HL-60 (cell line): ENCODE measurements at regions not wholly inside any gene's neighbourhood (a gene's known extent, or its start where the extent isn't known, plus 50 kb on each side); places are given as distances from the start of the nearest gene placed in this dataset.
"Not testable (repeated sequence)": the region's sequence is repeated elsewhere in the genome, so short reads cannot be mapped to it uniquely, and the experiment has no call there.

Source experiments
- GABPA ChIP-seq: IDR thresholded peaks from 2 replicates; pipeline ENCODE4 v1.6.1; 2012; ENCODE audit warnings: low read depth
- POLR2AphosphoS5 ChIP-seq: IDR thresholded peaks from 2 replicates; pipeline ENCODE4 v1.6.1; 2012; ENCODE audit warnings: low read depth
- SPI1 ChIP-seq: IDR thresholded peaks from 2 replicates; pipeline ENCODE4 v1.6.1; 2012; ENCODE audit warnings: low read depth, mild to moderate bottlenecking, borderline replicate concordance
- TF ChIP-seq, protein P1 (sequence below): IDR thresholded peaks from one replicate; pipeline ENCODE4 v1.5.1; 2011; ENCODE audit warnings: low read length, control low read depth, inconsistent platforms; ENCODE audit not compliant: insufficient read depth
- TF ChIP-seq, protein P2 (sequence below): IDR thresholded peaks from 2 replicates; pipeline ENCODE4 v1.6.1; 2012; ENCODE audit warnings: low read depth; ENCODE audit not compliant: insufficient replicate concordance

DNA sequence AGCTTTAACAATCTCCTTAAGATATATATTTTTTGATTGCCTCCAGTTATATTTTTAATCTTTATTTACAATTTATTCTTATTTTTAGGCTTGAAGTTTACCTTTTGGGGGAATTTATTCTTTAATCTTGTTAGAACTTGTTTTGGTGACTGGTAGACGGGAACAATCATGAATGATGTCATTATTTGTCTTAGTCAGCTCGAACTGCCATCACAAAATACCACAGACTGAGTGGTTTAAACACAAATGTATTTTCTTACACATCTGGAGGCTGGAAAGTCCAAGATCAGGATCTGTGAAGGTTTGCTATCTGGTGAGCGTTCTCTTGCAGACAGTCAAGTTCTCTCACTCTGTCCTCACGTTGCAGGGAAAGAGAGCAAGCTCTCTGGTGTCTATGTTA lies 639.5 kb upstream of the SEMA6D start:
- TF ChIP-seq SPI1, GABPA, POLR2AphosphoS5: not testable (repeated sequence)
- TF ChIP-seq, protein P1, sequence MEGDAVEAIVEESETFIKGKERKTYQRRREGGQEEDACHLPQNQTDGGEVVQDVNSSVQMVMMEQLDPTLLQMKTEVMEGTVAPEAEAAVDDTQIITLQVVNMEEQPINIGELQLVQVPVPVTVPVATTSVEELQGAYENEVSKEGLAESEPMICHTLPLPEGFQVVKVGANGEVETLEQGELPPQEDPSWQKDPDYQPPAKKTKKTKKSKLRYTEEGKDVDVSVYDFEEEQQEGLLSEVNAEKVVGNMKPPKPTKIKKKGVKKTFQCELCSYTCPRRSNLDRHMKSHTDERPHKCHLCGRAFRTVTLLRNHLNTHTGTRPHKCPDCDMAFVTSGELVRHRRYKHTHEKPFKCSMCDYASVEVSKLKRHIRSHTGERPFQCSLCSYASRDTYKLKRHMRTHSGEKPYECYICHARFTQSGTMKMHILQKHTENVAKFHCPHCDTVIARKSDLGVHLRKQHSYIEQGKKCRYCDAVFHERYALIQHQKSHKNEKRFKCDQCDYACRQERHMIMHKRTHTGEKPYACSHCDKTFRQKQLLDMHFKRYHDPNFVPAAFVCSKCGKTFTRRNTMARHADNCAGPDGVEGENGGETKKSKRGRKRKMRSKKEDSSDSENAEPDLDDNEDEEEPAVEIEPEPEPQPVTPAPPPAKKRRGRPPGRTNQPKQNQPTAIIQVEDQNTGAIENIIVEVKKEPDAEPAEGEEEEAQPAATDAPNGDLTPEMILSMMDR, result not testable (repeated sequence)
- TF ChIP-seq, protein P2, sequence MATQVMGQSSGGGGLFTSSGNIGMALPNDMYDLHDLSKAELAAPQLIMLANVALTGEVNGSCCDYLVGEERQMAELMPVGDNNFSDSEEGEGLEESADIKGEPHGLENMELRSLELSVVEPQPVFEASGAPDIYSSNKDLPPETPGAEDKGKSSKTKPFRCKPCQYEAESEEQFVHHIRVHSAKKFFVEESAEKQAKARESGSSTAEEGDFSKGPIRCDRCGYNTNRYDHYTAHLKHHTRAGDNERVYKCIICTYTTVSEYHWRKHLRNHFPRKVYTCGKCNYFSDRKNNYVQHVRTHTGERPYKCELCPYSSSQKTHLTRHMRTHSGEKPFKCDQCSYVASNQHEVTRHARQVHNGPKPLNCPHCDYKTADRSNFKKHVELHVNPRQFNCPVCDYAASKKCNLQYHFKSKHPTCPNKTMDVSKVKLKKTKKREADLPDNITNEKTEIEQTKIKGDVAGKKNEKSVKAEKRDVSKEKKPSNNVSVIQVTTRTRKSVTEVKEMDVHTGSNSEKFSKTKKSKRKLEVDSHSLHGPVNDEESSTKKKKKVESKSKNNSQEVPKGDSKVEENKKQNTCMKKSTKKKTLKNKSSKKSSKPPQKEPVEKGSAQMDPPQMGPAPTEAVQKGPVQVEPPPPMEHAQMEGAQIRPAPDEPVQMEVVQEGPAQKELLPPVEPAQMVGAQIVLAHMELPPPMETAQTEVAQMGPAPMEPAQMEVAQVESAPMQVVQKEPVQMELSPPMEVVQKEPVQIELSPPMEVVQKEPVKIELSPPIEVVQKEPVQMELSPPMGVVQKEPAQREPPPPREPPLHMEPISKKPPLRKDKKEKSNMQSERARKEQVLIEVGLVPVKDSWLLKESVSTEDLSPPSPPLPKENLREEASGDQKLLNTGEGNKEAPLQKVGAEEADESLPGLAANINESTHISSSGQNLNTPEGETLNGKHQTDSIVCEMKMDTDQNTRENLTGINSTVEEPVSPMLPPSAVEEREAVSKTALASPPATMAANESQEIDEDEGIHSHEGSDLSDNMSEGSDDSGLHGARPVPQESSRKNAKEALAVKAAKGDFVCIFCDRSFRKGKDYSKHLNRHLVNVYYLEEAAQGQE, result not testable (repeated sequence)
